H9 (cell line): ENCODE measurements at regions not wholly inside any gene's neighbourhood (a gene's known extent, or its start where the extent isn't known, plus 50 kb on each side); places are given as distances from the start of the nearest gene placed in this dataset.

ENCODE experiments used
- DNase-seq: peaks from one replicate; pipeline ENCODE4 v3.0.0-alpha.2; 2017
- H2AFZ ChIP-seq: one replicate; pipeline ENCODE4 v1.6.1; 2013; ENCODE audit warnings: mild to moderate bottlenecking, low read length, control low read depth, moderate library complexity
- H2AK5ac ChIP-seq: 2 replicates; pipeline ENCODE4 v1.6.1; 2013; ENCODE audit warnings: low read length, control low read depth, mixed read lengths; ENCODE audit not compliant: insufficient read length
- H2BK120ac ChIP-seq: one replicate; pipeline ENCODE4 v1.6.1; 2013; ENCODE audit warnings: low read depth, mild to moderate bottlenecking, low read length, control low read depth, inconsistent platforms; ENCODE audit not compliant: poor library complexity, severe bottlenecking
- H2BK12ac ChIP-seq: 2 replicates; pipeline ENCODE4 v1.6.1; 2013; ENCODE audit warnings: low read length, control low read depth, mixed read lengths, low read depth; ENCODE audit not compliant: insufficient read length
- H2BK15ac ChIP-seq: 2 replicates; pipeline ENCODE4 v1.6.1; 2013; ENCODE audit warnings: low read depth, low read length, control low read depth
- H2BK20ac ChIP-seq: one replicate; pipeline ENCODE4 v1.6.1; 2013; ENCODE audit warnings: low read depth, mild to moderate bottlenecking, low read length, control low read depth, inconsistent platforms; ENCODE audit not compliant: poor library complexity, severe bottlenecking
- H2BK5ac ChIP-seq: 2 replicates; pipeline ENCODE4 v1.6.1; 2013; ENCODE audit warnings: low read length, control low read depth, mixed read lengths; ENCODE audit not compliant: insufficient read length
- H3K14ac ChIP-seq: 2 replicates; pipeline ENCODE4 v1.6.1; 2013; ENCODE audit warnings: low read length, control low read depth; ENCODE audit not compliant: insufficient read depth
- H3K18ac ChIP-seq: 2 replicates; pipeline ENCODE4 v1.6.1; 2013; ENCODE audit warnings: low read depth, mild to moderate bottlenecking, mixed read lengths, low read length, control low read depth; ENCODE audit not compliant: insufficient read length
- H3K23ac ChIP-seq: 2 replicates; pipeline ENCODE4 v1.6.1; 2013; ENCODE audit warnings: low read length, control low read depth, mixed read lengths, low read depth; ENCODE audit not compliant: insufficient read length
- H3K23me2 ChIP-seq: 2 replicates; pipeline ENCODE4 v1.6.1; 2013; ENCODE audit warnings: low read depth, mild to moderate bottlenecking, mixed read lengths, low read length, control low read depth; ENCODE audit not compliant: insufficient read length, poor library complexity, severe bottlenecking
- H3K27ac ChIP-seq: 2 replicates; pipeline ENCODE4 v1.5.1; 2013; ENCODE audit warnings: low read length, control low read depth, mixed read lengths, low read depth; ENCODE audit not compliant: insufficient read length
- H3K27me3 ChIP-seq: 2 replicates; pipeline ENCODE4 v1.6.1; 2013; ENCODE audit warnings: low read length, control low read depth, inconsistent platforms; ENCODE audit not compliant: insufficient read depth
- H3K4ac ChIP-seq: 2 replicates; pipeline ENCODE4 v1.6.1; 2013; ENCODE audit warnings: low read depth, mild to moderate bottlenecking, control low read depth, inconsistent platforms, low read length, moderate library complexity
- H3K4me1 ChIP-seq: 2 replicates; pipeline ENCODE4 v1.6.1; 2013; ENCODE audit warnings: low read length, control low read depth, inconsistent platforms; ENCODE audit not compliant: insufficient read depth
- H3K4me2 ChIP-seq: 2 replicates; pipeline ENCODE4 v1.6.1; 2013; ENCODE audit warnings: low read length, control low read depth, mixed read lengths; ENCODE audit not compliant: insufficient read length, insufficient read depth
- H3K56ac ChIP-seq: 2 replicates; pipeline ENCODE4 v1.6.1; 2013; ENCODE audit warnings: low read depth, mild to moderate bottlenecking, mixed read lengths, low read length, control low read depth; ENCODE audit not compliant: insufficient read length
- H3K79me1 ChIP-seq: 2 replicates; pipeline ENCODE4 v1.6.1; 2013; ENCODE audit warnings: low read depth, mild to moderate bottlenecking, moderate library complexity, low read length, control low read depth, inconsistent platforms; ENCODE audit not compliant: insufficient read depth, poor library complexity, severe bottlenecking
- H3K79me2 ChIP-seq: 2 replicates; pipeline ENCODE4 v1.6.1; 2013; ENCODE audit warnings: low read length, control low read depth, inconsistent platforms; ENCODE audit not compliant: insufficient read depth
- H3K9ac ChIP-seq: 2 replicates; pipeline ENCODE4 v1.6.1; 2013; ENCODE audit warnings: low read length, control low read depth, mixed read lengths; ENCODE audit not compliant: insufficient read length; ENCODE audit errors: extremely low read depth
- H3K9me3 ChIP-seq: one replicate; pipeline ENCODE4 v1.6.1; 2013; ENCODE audit warnings: low read depth, low read length, inconsistent platforms; ENCODE audit not compliant: control insufficient read depth
- H3T11ph ChIP-seq: one replicate; pipeline ENCODE4 v1.6.1; 2013; ENCODE audit warnings: mild to moderate bottlenecking, low read length, control low read depth, inconsistent platforms
- H4K20me1 ChIP-seq: one replicate; pipeline ENCODE4 v1.6.1; 2013; ENCODE audit not compliant: control insufficient read depth, insufficient read length, insufficient read depth
- H4K5ac ChIP-seq: 2 replicates; pipeline ENCODE4 v1.6.1; 2013; ENCODE audit warnings: low read depth, mild to moderate bottlenecking, mixed read lengths, low read length, control low read depth; ENCODE audit not compliant: insufficient read length
- H4K8ac ChIP-seq: replicated peaks from 2 replicates; pipeline ENCODE4 v1.6.1; 2013; ENCODE audit warnings: low read length, control low read depth, mixed read lengths, low read depth; ENCODE audit not compliant: insufficient read length
- H4K91ac ChIP-seq: 2 replicates; pipeline ENCODE4 v1.6.1; 2013; ENCODE audit warnings: low read depth, mild to moderate bottlenecking, moderate library complexity, mixed read lengths, low read length, control low read depth; ENCODE audit not compliant: insufficient read length
- H3K27ac Mint-ChIP-seq, 3 experiments: 2 replicates in 2 of 3; 3 replicates in 1 of 3; pipeline ENCODE4 v1.8.0; 2020 to 2021; ENCODE audit warnings: mixed read lengths in 3 of 3, mild to moderate bottlenecking in 1 of 3, moderate library complexity in 1 of 3
- H3K27me3 Mint-ChIP-seq: 2 replicates; pipeline ENCODE4 v1.8.0; 2021; ENCODE audit warnings: low read depth, mild to moderate bottlenecking, moderate library complexity, mixed read lengths
- H3K36me3 Mint-ChIP-seq, 3 experiments: 2 replicates in 2 of 3; 3 replicates in 1 of 3; pipeline ENCODE4 v1.8.0; 2020 to 2021; ENCODE audit warnings: low read depth in 3 of 3, mixed read lengths in 3 of 3; ENCODE audit not compliant: insufficient read depth in 1 of 3
- H3K4me1 Mint-ChIP-seq, 2 experiments: 2 replicates each; pipeline ENCODE4 v1.8.0; 2020; ENCODE audit warnings: mixed read lengths in 2 of 2
- H3K4me3 Mint-ChIP-seq, 2 experiments: 2 replicates in 1 of 2; 3 replicates in 1 of 2; pipeline ENCODE4 v1.8.0; 2020 to 2021; ENCODE audit warnings: mild to moderate bottlenecking in 2 of 2, mixed read lengths in 2 of 2, moderate library complexity in 1 of 2
- H3K9me3 Mint-ChIP-seq, 2 experiments: 2 replicates in 1 of 2; 3 replicates in 1 of 2; pipeline ENCODE4 v1.8.0; 2020; ENCODE audit warnings: mild to moderate bottlenecking in 2 of 2, mixed read lengths in 2 of 2, moderate library complexity in 1 of 2
- WGBS: extraction: QIAGEN DNeasy Blood & Tissue Kit; methylation state at CpG from one replicate; pipeline ENCODE4 v1.1.7; 2013; ENCODE audit warnings: missing lambda C conversion rate, low lambda C conversion rate, mixed read lengths; ENCODE audit not compliant: insufficient read length; ENCODE audit errors: extremely low coverage; 5-methylcytosine and 5-hydroxymethylcytosine counted together
- TF ChIP-seq, protein P1 (sequence below): fragments of 200-600 bp; sonication (generic); conservative IDR thresholded peaks from 3 replicates; pipeline ENCODE4 v1.8.0; 2021; ENCODE audit warnings: antibody characterized with exemption, mild to moderate bottlenecking

DNA sequence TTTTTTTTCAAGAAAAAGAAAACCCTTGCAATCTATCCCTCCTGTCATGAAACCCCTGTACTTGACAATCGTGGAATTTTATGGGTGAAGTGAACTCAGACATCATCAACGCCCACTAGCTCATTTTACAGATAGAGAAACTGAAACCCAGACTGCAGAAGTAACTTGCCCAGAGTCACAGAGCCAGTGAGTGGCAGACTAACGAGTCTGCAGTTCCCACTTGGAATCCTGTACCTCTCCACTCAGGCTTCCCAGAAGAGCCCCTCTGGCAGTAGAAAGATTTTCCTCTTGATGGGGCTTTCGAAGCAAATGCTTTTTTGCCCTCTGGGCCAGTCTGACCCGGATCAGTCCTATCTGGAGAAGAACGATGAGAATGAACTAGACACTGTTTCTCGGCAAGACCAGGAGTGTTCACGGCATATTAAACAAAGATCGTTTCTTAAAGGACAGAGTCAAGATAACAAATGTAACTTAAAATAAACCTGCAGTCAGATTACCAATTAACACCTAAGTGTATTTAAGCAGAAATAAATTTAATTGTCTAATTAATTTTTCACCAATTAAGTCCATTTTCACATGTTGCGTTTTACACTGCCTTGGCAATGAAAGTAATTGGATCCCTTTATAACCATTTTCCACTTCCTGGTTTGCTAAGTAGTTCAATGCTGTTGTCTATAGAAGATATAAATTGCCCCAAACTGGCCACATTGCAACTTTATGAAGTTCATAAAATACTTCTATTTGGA is 61.3 kb upstream of the CREB3L1 start:
- H2BK15ac ChIP-seq = no peak overlapping the region
- H4K20me1 ChIP-seq = no peaks in the 10 kb centered on the region
- Mint-ChIP-seq H3K9me3 (no peaks in the 10 kb centered on the region; a peak in 1 of 5 replicates), H3K27ac (no peak overlapping the region), H3K4me3 (no peak overlapping the region), H3K36me3 (no peaks in the 10 kb centered on the region), H3K4me1 (no peaks in the 10 kb centered on the region), H3K27me3 (no peaks in the 10 kb centered on the region)
- no peak overlapping the region for H2BK20ac ChIP-seq
- H3K79me1 ChIP-seq = no peaks in the 10 kb centered on the region
- no peak overlapping the region for H2BK12ac ChIP-seq
- no peak overlapping the region for H3K4ac ChIP-seq
- H4K8ac ChIP-seq = no peak overlapping the region
- no peaks in the 10 kb centered on the region for H3K23me2 ChIP-seq
- no peak overlapping the region for H3K4me2 ChIP-seq
- no peak overlapping the region for H3K18ac ChIP-seq
- no peak for DNase-seq
- H3K79me2 ChIP-seq = no peaks in the 10 kb centered on the region
- no peaks in the 10 kb centered on the region for H3K4me1 ChIP-seq
- no peak overlapping the region for H3T11ph ChIP-seq
- H3K9ac ChIP-seq = no peak overlapping the region
- no peak overlapping the region for H2AFZ ChIP-seq
- H4K91ac ChIP-seq = no peak overlapping the region
- no peak overlapping the region for H2BK5ac ChIP-seq
- no peak overlapping the region for H3K14ac ChIP-seq
- TF ChIP-seq, protein P1, sequence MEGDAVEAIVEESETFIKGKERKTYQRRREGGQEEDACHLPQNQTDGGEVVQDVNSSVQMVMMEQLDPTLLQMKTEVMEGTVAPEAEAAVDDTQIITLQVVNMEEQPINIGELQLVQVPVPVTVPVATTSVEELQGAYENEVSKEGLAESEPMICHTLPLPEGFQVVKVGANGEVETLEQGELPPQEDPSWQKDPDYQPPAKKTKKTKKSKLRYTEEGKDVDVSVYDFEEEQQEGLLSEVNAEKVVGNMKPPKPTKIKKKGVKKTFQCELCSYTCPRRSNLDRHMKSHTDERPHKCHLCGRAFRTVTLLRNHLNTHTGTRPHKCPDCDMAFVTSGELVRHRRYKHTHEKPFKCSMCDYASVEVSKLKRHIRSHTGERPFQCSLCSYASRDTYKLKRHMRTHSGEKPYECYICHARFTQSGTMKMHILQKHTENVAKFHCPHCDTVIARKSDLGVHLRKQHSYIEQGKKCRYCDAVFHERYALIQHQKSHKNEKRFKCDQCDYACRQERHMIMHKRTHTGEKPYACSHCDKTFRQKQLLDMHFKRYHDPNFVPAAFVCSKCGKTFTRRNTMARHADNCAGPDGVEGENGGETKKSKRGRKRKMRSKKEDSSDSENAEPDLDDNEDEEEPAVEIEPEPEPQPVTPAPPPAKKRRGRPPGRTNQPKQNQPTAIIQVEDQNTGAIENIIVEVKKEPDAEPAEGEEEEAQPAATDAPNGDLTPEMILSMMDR = no peak
- H3K27me3 ChIP-seq = no peaks in the 10 kb centered on the region
- no peak overlapping the region for H3K23ac ChIP-seq
- H2AK5ac ChIP-seq = no peak overlapping the region
- no peak overlapping the region for H4K5ac ChIP-seq
- H3K56ac ChIP-seq = no peak overlapping the region
- WGBS = no CpG with 5 or more reads among the region's 10 CpGs
- H3K9me3 ChIP-seq = no peaks in the 10 kb centered on the region
- H2BK120ac ChIP-seq = no peak overlapping the region
- no peak overlapping the region for H3K27ac ChIP-seq
